D341Med (cell line): ENCODE measurements at regions not wholly inside any gene's neighbourhood (a gene's known extent, or its start where the extent isn't known, plus 50 kb on each side); places are given as distances from the start of the nearest gene placed in this dataset.
"Not testable (repeated sequence)": the region's sequence is repeated elsewhere in the genome, so short reads cannot be mapped to it uniquely, and the experiment has no call there.

Source experiments
- DNase-seq: peaks from one replicate; pipeline ENCODE4 v3.0.0; 2012; ENCODE audit warnings: low spot score

DNA sequence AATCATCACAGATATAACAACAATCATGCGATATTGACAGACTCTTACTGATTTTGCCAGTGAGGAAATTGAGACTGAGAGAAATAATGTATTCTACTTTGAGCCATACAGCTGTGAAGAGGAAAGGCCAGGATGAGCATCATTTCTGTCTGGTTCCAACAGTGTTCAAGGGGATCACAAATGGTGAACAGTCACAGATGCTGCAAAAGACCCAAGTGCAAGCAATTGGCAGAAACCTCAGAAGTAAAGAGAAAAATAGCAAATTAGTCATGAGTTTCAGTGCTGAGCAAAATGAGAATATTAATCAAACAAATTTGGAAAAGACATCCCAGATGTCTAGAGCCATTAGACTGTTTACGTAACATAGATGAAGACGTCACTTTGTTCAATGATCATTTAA lies 114.1 kb downstream of the RAB38 start:
- DNase-seq = no peak

DNA sequence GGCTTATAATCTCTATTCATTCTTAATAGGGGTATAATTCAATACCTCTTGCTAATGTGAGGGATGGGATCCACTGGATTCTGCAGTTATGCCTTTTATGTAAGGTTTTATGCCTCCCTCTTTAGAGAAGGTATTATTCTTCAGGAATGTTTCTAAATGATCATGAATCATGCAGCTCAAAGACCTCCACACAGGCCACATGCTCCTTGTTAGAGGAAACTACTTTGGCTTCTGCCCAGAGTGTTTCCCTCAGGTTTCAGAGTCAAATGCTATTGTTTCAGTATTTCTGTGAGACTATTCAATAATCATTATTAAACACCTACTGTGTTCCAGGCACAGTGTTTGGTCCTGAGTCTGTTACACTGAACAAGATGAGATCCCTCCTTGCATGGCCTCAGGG lies 115.9 kb downstream of the RAB38 start:
- DNase-seq = no peak

DNA sequence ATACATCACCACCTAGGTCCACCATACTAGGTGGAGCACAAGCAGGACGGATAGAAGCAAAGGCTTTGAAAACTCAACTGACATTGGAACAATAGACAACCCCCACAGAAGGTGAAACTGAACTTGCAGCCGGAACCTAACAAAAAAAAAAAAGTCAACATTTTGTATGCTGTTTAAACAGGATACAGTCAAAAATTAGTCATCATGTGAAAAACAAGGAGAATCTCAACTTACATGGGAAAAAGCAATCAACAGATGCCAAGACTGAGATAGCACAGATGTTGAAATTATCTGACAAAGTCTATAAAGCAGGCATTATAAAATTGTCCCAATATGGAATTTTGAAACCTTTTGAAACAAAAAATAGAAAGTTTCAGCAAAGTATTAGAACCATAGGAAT lies 123.8 kb downstream of the RAB38 start:
- no peak for DNase-seq

DNA sequence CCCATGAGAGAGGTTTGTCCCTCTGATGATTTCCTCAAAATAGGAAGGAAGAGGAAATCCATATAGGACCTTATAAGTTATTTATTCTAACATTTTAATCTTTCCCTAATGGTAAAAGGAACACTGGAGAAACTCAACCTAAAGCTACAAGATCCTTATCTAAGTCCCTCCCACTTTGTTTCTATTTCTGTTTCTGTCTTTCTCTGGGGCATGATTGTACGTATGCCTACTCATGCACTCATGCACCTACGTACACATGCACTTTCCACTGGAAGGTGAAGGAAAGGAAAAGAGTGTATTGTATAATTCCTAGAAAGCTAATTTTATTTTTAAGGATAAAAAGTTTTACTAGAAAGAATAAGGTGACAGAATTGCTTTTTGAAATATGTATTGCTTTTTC lies 125.0 kb downstream of the RAB38 start:
- DNase-seq = no peak

DNA sequence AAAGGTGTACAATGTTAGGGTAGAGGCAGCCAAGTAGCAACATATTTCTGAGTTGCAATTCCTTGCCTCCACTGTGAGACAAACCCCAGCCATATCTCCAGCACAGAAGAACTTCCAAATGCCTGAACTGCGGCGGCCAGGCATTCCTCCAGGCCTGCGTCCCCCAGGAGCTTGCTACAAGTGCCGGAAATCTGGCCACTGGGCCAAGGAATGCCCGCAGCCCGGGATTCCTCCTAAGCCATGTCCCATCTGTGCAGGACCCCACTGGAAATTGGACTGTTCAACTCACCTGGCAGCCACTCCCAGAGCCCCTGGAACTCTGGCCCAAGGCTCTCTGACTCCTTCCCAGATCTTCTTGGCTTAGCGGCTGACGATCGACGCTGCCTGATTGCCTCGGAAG lies 130.0 kb downstream of the RAB38 start:
- DNase-seq = not testable (repeated sequence)

DNA sequence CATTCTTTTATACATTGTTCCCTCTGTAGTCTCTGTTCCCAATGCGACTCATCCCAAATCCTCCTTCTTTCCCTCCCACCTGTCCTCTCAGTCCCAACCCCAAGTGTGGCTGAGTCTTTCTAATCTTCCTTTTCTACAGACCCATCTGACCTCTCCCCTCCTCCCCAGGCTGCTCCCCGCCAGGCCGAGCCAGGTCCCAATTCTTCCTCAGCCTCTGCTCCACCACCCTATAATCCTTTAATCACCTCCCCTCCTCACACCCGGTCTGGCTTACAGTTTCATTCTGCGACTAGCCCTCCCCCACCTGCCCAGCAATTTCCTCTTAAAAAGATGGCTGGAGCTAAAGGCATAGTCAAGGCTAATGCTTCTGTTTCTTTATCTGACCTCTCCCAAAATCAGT lies 130.6 kb downstream of the RAB38 start:
- not testable (repeated sequence) for DNase-seq

DNA sequence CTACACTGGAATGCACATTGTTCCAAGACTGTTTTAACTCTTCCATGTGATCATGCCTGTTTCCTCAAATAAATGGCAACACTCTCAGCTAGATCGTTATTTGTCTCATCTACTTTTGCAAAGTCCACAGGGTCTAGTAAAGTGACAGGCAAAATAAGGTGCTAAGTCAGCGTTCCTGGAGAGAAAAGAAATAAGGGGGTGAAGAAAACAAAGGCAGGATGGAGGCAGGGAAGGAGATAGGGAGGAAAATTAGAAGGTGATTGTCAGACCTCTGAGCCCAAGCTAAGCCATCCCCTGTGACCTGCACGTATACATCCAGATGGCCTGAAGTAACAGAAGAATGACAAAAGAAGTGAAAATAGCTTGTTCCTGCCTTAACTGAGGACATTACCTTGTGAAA lies 132.1 kb downstream of the RAB38 start:
- no peak for DNase-seq

DNA sequence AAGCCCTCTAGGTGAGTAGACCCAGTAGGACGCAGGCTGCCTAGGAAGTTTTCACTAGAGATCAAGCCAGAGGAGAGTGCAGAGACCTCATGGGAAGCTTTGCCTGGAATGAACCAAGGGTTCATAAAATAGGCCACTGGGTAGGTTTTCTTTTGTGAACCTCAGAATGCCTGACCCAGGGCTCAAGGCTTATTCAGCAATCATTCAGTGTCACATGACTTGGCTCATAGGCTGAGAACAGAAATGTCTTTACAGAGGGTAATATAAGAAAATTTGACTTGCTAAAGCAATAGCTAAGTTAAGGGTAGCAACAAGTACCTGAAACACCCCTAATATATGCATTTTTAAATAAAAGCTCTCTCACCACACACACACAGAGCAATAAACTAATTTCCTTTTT lies 132.6 kb downstream of the RAB38 start:
- DNase-seq = no peak

DNA sequence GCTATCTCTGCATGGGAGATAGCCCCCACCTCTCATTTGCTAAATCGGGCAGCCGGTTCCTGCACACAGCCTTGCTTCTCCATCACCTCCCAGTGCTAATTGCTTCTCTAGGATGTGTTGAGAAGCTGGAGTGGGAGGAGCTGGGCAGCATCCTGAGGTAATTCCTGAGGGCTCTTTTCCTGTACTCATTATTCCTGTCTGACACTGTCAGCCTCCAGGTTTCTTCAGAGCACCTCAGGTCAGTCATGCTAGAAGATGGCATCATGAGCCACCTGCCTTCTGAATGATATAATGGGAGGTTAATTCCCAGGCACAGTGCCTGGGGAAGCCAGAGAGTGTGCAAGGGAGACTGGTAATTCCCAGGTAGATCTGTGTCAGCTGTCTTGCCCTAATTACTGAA lies 133.0 kb downstream of the RAB38 start:
- DNase-seq = no peak

DNA sequence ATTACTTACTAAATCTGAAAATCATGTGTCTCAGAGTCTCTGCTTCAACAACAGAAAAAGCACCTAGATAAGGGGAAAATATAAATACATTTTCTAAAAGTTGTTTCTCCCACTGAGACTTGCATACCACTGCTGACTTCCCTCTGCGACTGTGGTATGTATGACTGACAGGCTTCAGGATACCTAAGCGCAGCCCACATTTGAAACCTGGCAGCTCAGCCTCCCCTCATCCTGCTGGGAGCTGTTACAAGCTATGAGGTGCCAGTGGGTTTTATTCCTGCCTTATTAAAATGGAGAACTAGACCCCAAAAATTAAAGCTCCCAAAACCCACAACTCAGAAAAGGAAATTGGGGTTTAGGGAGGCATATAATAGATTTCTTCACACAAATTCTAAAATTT lies 133.6 kb downstream of the RAB38 start:
- no peak for DNase-seq

DNA sequence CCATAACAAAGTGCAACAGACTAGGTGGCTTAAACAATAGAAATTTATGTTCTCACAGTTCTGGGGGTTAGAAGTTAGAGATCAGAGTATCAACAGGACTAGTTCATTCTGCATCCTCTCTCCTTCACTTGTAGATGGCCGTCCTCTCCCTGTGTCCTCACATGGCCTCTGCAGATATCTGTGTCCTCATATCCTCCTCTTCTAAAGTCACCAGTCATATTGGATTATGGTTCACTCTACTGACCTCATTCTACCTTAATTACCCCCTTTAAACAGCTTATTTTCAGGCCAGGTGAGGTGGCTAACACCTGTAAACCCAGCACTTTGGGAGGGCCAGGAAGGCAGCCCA lies 135.1 kb downstream of the RAB38 start:
- DNase-seq = no peak

DNA sequence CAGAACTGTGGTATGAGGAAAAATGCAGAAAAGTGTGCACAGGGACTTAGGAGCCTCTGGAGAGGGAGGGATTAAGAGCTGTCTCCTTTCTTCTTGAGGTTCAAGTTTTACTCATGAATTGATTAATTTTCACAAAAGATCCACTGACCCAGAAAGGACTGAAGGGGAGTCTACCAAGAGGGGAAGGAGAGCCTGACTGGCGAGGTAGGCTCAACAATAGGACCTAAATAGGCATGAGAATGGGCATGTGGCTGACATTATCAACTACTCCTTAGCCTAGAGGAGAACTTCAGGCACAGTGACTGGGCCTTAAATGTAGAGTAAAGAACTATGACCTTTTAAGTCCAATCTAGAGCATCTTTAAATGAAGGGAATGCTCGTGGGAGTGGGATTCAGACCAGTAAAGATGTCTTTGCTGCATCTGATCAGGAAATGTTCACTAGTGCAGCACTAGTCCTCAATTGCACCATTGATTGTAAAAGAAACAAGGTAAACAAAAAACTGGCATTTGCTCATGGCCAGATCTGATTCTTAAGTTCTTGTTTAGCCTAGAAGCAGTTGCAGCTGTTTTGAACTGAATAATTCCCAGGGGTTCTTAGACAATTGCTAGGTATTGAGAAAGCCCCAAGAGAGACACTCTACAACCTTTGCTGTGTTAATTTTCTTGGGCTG lies 135.6 kb downstream of the RAB38 start:
- no peak for DNase-seq

DNA sequence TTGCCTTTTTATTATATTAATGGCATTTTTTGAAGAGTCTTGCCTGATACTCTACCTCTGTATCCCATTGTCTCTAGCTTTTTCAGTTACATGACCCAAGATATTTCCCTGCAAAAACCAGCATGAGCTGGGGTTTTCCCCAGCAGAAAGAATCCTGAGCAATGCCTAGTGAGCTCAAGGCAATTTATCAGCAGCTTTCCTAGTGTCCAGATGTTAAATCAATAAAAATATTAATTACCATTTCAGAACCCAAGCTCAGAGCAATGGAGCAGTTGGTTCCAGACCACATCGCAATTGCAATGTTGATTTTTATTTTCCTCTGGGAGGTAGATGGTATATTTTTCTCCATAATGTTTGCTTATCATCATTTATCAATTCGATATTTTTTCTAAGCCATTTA lies 137.2 kb downstream of the RAB38 start:
- no peak for DNase-seq

DNA sequence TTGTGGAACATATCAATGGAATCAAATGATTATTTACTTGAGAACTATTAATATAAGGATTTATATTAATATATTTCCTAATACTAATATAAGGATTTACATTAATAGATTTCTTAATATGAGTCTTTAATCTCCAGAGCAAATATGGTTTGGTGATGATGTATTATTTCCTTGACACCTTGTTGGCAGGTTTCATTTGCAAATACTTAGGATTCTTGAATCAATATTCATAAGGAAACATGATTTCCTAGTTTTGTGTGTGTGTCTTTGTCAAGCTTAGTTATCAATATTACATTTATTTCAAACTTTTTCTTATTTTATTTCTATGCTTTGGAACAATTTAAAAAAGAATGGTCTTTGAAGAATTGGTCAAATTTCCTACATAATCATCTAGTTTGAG lies 138.5 kb downstream of the RAB38 start:
- DNase-seq = no peak

DNA sequence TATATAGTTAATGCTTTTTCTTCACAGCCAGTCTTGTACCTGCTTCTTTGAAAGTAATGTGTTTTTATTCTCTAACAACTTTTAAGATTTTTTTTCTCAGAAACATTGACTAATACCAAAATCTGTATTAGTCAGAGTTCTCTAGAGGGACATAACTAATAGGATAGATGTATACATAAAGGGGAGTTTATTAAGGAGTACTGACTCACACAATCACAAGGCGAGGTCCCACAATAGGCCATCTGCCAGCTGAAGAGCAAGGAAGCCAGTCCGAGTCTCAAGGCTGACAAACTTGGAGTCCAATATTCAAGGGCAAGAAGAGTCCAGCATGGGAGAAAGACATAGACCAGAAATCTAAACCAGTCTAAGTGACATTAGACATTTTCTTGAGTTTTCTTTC lies 140.0 kb downstream of the RAB38 start:
- no peak for DNase-seq

DNA sequence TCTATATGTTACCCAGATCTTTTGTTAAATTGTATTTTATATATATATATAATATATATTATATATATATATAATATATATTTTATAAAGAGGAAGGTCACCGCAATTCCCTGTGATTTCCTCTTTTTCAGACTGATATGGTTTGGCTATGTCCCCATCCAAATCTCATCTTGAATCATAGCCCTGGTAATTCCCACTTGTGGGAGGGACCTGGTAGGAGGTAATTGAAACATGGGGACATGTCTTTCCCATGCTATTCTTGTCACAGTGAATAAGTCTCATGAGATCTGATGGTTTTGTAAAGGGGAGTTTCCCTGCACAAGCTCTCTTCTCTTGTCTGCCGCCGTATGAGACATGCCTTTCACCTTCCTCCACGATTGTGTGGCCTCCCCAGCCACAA lies 157.6 kb downstream of the RAB38 start:
- DNase-seq = no peak

DNA sequence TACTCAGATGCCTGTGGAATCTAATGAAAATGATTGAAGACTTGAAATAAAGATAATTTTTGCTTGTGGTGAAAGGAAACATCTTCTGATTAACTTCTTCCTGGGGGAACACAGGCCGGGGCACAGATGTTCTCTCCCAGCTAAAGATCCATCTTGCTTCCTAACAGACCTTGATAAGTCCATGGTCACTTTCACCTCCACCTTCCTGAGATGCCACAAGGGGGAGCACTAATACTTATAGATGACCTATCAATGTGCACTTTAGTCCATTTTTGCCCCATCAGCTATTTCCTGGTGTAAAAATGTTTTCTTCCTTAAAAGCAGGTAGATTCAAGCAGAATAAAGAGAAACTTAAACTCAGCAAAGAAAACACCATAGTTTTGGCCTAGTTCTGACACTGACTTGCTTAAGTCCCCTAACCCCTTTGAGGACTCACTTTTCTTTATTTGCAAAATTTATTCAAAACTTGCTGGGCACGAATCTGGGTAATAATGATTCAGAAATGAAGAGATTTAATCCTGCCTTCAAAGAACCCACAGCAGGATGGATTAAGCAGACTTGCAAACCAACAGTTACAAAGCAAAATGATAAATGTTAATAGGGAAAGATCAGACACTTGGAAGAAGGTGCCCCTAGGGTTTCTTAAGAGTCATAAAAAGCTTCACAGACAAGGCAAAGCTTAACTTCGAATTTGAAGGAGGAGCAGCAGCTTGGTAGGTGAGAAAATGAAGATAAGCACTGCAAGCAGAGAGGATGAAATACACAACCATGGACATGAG lies 158.7 kb downstream of the RAB38 start:
- peak; percentile 41 for DNase-seq

DNA sequence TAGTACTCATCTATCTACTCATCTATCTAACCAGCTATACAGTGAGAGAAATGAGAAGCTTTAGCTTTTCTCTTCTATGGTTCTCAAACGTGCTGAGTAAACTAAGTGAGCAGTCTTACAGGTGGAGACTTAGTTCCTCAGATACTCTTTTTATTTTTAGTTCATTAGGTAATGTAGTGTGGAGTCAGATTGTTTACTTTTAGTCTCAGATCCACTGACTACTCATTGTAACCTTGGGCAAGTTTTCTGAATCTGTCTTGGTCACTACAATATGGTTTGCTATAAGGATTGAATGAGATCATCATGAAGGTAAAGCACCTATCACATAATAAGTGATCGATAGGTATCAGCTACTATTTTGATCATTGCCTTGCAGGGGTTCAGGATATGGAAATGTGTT lies 160.1 kb downstream of the RAB38 start:
- no peak for DNase-seq

DNA sequence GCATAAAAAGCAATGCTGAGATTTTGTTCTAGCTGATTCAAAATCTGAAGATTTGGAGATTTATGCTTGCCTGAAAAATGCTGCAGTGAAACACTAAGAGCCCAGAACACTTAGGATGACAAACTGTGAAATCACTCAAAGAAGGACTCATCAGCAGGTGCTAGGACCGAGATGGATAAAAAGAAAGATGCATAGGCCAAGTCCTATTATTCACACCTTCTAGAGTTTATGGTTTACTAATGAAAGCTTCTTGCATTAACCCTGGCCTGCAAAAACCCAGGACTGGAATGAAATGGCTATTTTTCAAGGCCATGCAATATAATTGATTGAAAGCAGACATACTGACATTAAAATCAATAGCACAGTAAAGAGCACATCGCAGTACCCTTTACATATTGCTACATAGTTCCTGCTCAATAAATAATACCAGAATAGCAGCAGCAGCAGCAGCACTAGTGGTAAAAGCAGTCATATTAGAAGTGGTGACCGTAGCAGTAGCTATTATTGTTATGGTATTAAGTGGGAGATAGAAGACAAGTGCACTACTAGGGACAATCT lies 161.7 kb downstream of the RAB38 start:
- DNase-seq = no peak

DNA sequence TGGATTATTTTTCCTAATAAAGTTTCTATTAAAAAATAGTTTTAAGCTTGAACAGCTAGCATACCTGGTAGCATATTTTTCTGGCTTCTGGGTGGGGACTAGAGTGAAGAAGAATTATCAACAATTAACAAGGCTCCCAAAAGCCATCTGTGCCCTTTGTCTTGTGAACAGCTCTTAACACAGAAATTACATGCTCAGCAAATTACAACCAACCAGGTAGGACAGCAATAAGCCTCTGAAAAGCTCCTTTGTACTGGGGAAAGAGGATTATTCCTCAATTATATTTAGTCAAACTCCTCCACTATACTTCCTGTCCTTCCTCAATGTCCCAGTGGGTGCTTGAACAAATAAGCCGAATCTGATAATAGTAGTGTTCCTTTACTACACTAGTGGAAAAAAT lies 162.8 kb downstream of the RAB38 start:
- peak; percentile 11 for DNase-seq

DNA sequence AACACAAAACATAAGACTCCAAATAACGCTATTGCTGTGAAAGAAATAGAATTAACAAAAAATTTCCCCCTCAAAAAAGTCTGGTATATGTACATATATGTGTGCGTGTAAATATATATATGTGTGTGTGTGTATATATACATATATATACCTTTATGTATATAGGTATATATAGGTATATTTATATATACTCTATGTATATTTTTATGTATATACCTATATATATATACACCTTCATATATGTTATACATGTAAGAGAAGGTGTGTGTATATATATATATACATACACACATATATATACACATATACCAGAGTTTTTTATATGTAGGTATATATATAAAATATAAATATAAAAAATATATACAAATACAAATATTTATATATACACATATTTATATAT lies 199.2 kb downstream of the RAB38 start:
- no peak for DNase-seq

DNA sequence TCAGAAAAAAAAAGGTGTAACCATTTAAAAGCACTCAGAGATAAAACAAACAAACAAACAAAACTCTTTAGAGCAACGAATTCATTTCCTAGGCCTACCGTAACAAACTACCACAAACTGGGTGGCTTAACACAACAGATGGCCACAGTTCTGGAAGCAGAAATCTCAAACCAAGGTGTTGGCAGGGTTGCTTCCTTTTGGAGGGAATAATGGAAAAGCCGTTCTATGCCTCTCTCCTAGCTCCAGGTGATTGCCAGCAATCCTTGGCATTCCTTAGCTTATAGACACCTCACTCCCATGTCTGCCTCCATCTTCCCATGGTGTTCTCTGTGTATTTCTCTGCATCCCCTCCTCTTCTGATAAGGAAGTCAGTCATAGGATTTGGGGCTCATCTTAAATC lies 200.4 kb downstream of the RAB38 start:
- no peak for DNase-seq

DNA sequence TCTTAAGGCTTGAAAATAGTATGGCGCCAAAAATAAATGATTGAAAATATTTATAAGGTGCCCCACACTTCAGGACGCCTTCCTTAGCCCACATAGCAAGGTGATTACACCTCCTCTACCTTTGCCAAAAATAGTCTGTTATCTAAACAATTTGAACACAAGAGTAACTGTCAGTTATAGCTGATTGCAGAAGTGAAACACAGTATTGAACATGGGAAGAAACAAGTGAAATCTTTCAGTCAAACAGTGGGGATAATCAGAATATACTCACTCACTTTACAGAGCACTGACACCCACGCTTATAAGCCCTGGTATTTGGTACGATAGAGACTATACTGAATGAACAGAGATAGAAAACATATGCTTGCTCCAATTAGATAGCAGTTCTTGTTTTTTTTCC lies 203.1 kb downstream of the RAB38 start:
- no peak for DNase-seq

DNA sequence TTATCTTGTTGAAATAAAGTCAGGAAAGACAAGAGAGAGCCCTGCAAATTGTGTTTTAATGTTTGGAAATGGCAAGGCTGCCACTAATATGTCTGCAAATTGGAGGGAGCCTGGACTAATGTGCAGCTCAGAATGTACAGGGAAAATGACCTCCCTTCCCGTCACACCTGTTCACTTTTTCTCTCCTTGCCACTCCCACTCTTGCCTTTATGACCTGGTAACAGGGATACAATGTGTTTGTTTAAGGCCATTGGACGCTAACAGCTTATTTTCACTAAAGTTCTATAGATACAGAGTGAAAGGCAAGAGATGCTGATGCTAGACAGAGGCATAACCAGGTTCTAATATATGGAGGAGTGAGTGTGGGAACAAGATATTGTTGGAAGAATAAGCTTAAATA lies 203.9 kb downstream of the RAB38 start:
- DNase-seq = no peak
